ENCODE measurements at regions not wholly inside any gene's neighbourhood (a gene's known extent, or its start where the extent isn't known, plus 50 kb on each side); places are given as distances from the start of the nearest gene placed in this dataset.

DNA sequence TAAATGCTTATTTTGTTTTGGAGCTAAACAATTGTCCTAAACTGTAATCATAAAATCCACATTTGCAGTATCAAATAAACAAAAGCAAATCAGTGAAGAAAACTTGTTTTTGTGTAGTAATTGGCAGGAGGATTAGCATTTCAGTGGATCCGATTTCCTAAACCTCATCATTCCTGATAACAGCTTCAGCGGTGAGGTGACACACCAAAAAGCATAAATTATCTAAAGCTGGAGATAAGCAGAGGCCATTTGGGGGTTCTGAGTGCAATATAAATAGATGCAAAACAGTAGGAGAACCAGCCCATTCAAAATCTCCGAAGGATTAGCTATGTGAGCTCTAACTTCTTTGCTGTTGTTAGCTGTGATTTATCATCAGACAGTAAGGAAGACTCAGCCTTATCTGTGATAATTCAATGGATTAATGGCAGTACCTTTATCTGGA lies 235.8 kb downstream of the EPHA7 start:
- Histone ChIP-seq H4K20me1 (ENCODE audit: control insufficient read depth, extremely low read depth, insufficient read depth, low read length) (no peaks in the 10 kb centered on the region), H3K79me2 (ENCODE audit: control insufficient read depth, insufficient read depth, low read length) (no peaks in the 10 kb centered on the region), H3K4me3 (replicated peaks in 1 of 4; ENCODE audit: control extremely low read depth in 1 of 4, insufficient read depth in 1 of 4, low read depth in 3 of 4, low read length in 4 of 4) (no peak overlapping the region), H3K9ac (ENCODE audit: insufficient read depth, low read length) (no peak overlapping the region), H2AFZ (ENCODE audit: low read length) (no peak overlapping the region), H3K9me3 (ENCODE audit: control insufficient read depth, insufficient read depth, low read depth, low read length) (no peaks in the 10 kb centered on the region), H3K36me3 (ENCODE audit: control insufficient read depth, insufficient read depth, low read length) (no peaks in the 10 kb centered on the region), H3K4me2 (ENCODE audit: extremely low read depth, insufficient read depth, low read length) (no peak overlapping the region), H3K27me3 (ENCODE audit: control insufficient read depth, insufficient read depth, low read length) (no peaks in the 10 kb centered on the region), H3K4me1 (ENCODE audit: control insufficient read depth, extremely low read depth, insufficient read depth, low read length) (no peaks in the 10 kb centered on the region), H3K27ac (ENCODE audit: insufficient read depth, low read length) (no peak overlapping the region)
- TF ChIP-seq, protein P1, sequence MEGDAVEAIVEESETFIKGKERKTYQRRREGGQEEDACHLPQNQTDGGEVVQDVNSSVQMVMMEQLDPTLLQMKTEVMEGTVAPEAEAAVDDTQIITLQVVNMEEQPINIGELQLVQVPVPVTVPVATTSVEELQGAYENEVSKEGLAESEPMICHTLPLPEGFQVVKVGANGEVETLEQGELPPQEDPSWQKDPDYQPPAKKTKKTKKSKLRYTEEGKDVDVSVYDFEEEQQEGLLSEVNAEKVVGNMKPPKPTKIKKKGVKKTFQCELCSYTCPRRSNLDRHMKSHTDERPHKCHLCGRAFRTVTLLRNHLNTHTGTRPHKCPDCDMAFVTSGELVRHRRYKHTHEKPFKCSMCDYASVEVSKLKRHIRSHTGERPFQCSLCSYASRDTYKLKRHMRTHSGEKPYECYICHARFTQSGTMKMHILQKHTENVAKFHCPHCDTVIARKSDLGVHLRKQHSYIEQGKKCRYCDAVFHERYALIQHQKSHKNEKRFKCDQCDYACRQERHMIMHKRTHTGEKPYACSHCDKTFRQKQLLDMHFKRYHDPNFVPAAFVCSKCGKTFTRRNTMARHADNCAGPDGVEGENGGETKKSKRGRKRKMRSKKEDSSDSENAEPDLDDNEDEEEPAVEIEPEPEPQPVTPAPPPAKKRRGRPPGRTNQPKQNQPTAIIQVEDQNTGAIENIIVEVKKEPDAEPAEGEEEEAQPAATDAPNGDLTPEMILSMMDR (conservative IDR thresholded peaks at IDR 0.05 in 1 of 2, IDR thresholded peaks at IDR 0.05 in 1 of 2; ENCODE audit: low read depth in 1 of 2, low read length in 2 of 2) = no peak
- TF ChIP-seq EZH2 (IDR thresholded peaks at IDR 0.05; ENCODE audit: low read length, missing control alignments) = no peak
- DNase-seq (ENCODE audit: low read depth in 2 of 2) = no peak

DNA sequence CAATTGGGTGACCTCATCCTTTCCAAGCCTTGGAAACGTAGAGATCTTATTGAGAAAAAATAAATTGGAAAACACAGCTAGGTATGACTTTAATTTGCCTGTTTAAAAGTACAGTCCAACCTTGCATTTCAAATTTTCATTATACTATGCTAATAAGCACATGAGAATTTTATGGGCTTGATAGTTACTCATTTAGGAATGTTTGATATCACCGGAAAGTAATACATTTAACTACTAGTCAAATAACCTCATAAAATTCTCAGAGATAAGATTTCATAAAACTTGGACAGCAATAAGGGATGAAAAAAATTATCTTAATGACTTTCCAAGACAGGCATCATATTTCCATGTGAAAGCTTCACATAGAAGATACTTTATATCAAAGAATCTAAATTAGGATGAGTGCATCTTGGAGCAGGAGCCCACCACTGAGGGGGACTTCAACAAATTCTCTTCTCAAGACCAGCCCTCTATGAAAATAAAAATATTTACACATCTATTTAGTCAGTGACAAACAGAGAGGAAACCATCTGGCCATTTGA lies 236.3 kb downstream of the EPHA7 start:
- no peaks in the 10 kb centered on the region for H3K9me3 ChIP-seq (ENCODE audit: control insufficient read depth, insufficient read depth, low read depth, low read length)
- no peak overlapping the region for H2AFZ ChIP-seq (ENCODE audit: low read length)
- H3K27me3 ChIP-seq (ENCODE audit: control insufficient read depth, insufficient read depth, low read length) = no peaks in the 10 kb centered on the region
- no peak for DNase-seq (ENCODE audit: low read depth in 2 of 2)
- no peak for TF ChIP-seq EZH2 (IDR thresholded peaks at IDR 0.05; ENCODE audit: low read length, missing control alignments)
- TF ChIP-seq, protein P1 (conservative IDR thresholded peaks at IDR 0.05 in 1 of 2, IDR thresholded peaks at IDR 0.05 in 1 of 2; ENCODE audit: low read depth in 1 of 2, low read length in 2 of 2) = no peak
- H3K79me2 ChIP-seq (ENCODE audit: control insufficient read depth, insufficient read depth, low read length) = no peaks in the 10 kb centered on the region
- H3K9ac ChIP-seq (ENCODE audit: insufficient read depth, low read length) = no peak overlapping the region
- H3K4me2 ChIP-seq (ENCODE audit: extremely low read depth, insufficient read depth, low read length) = no peak overlapping the region
- no peaks in the 10 kb centered on the region for H3K4me1 ChIP-seq (ENCODE audit: control insufficient read depth, extremely low read depth, insufficient read depth, low read length)
- H3K36me3 ChIP-seq (ENCODE audit: control insufficient read depth, insufficient read depth, low read length) = no peaks in the 10 kb centered on the region
- H3K27ac ChIP-seq (ENCODE audit: insufficient read depth, low read length) = no peak overlapping the region
- H3K4me3 ChIP-seq (replicated peaks in 1 of 4; ENCODE audit: control extremely low read depth in 1 of 4, insufficient read depth in 1 of 4, low read depth in 3 of 4, low read length in 4 of 4) = no peak overlapping the region
- H4K20me1 ChIP-seq (ENCODE audit: control insufficient read depth, extremely low read depth, insufficient read depth, low read length) = no peaks in the 10 kb centered on the region

DNA sequence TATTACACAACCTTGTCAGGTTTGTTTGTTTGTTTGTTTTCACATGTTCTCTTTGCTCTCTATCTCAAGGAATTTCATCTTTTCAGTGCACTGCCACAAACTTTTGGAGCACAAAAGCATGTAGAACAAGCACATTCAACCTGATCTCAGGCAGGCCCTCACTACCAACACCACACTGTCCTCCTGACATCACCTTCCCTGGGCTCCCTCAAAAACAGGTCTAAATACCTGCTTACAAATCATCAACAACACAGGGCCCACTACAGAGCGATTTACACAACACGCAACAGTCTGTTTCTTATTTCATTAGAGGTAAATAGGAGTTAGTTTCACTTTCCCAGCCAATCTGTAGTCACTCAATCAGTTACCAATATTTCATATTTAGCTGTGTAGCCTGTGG lies 241.4 kb downstream of the EPHA7 start:
- no peaks in the 10 kb centered on the region for H3K27me3 ChIP-seq (ENCODE audit: control insufficient read depth, insufficient read depth, low read length)
- no peaks in the 10 kb centered on the region for H3K79me2 ChIP-seq (ENCODE audit: control insufficient read depth, insufficient read depth, low read length)
- H3K36me3 ChIP-seq (ENCODE audit: control insufficient read depth, insufficient read depth, low read length) = no peaks in the 10 kb centered on the region
- no peak overlapping the region for H3K27ac ChIP-seq (ENCODE audit: insufficient read depth, low read length)
- no peak overlapping the region for H3K9ac ChIP-seq (ENCODE audit: insufficient read depth, low read length)
- no peak overlapping the region for H2AFZ ChIP-seq (ENCODE audit: low read length)
- no peaks in the 10 kb centered on the region for H3K9me3 ChIP-seq (ENCODE audit: control insufficient read depth, insufficient read depth, low read depth, low read length)
- no peak overlapping the region for H3K4me3 ChIP-seq (replicated peaks in 1 of 4; ENCODE audit: control extremely low read depth in 1 of 4, insufficient read depth in 1 of 4, low read depth in 3 of 4, low read length in 4 of 4)
- no peak overlapping the region for H3K4me2 ChIP-seq (ENCODE audit: extremely low read depth, insufficient read depth, low read length)
- TF ChIP-seq, protein P1 (conservative IDR thresholded peaks at IDR 0.05 in 1 of 2, IDR thresholded peaks at IDR 0.05 in 1 of 2; ENCODE audit: low read depth in 1 of 2, low read length in 2 of 2) = no peak
- no peak for TF ChIP-seq EZH2 (IDR thresholded peaks at IDR 0.05; ENCODE audit: low read length, missing control alignments)
- no peak for DNase-seq (ENCODE audit: low read depth in 2 of 2)
- no peaks in the 10 kb centered on the region for H3K4me1 ChIP-seq (ENCODE audit: control insufficient read depth, extremely low read depth, insufficient read depth, low read length)
- no peaks in the 10 kb centered on the region for H4K20me1 ChIP-seq (ENCODE audit: control insufficient read depth, extremely low read depth, insufficient read depth, low read length)

All from fibroblast of lung (primary cell).